ENCODE measurements at regions not wholly inside any gene's neighbourhood (a gene's known extent, or its start where the extent isn't known, plus 50 kb on each side); places are given as distances from the start of the nearest gene placed in this dataset.

- H3K4me1 Mint-ChIP-seq, result no peaks in the 10 kb centered on the region
- no CpG with 5 or more reads among the region's 7 CpGs for WGBS (ENCODE audit: insufficient coverage)
- no peaks in the 10 kb centered on the region for H3K27me3 ChIP-seq (ENCODE audit: control insufficient read depth in 2 of 2, insufficient read depth in 2 of 2, low read length in 2 of 2)
These were observed 117.4 kb downstream of the TTLL2 start for GRCh38 chr6:167442245-167442644.

DNA sequence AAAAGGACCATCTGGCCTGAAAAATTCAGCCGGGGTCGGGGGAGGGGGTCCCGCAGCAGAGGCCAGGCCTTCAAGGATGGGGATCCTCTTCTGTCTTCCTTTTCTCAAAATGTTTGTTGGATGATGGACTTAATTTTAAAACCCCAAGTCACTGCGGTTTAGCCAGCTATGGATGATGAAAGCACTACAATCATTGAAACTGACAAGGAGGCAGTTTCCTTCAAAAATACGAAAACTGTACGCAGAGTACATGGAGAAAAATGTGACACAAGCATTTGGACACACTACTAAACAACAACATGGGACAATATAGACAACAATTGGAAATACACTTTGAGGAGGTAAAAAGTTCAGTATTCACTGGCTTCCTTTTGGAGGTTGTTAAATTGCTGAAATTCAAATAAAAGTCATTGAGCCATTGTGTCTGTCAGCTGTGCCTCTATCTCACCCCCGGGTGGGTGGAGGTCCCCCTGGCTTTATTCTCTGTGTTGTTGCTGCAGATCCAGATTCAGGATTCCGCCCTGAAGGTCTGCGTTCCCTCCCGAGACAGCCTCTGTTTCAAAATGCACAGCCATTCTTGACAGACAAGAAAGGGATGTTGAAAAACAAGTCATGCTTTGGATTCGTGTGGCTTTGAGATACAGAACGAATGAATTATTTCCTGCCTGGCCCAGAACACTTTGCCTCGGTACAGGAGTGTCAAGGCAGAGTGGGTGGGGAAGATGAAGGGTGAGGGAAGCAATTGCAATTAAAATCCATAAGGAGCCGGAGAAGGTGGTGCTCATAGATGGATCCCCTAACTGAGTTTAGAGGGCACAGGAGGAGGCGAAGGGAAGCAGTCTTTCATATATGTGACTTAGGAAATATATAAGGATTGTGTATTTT, 118.2 kb downstream of the TTLL2 start:
- Histone ChIP-seq H3K4me3 (replicated peaks in 1 of 3; ENCODE audit: low read depth in 2 of 3, low read length in 3 of 3) (no peak overlapping the region), H3K4me2 (replicated peaks; ENCODE audit: extremely low read depth, low read length, poor library complexity, severe bottlenecking) (no peak overlapping the region), H3K9me3 (replicated peaks in 1 of 2; ENCODE audit: control insufficient read depth in 1 of 2, insufficient read depth in 1 of 2, low read length in 2 of 2) (no peaks in the 10 kb centered on the region), H3K36me3 (replicated peaks in 1 of 2; ENCODE audit: control insufficient read depth in 1 of 2, insufficient read depth in 2 of 2, low read length in 2 of 2) (no peaks in the 10 kb centered on the region), H3K9ac (ENCODE audit: insufficient read depth, low read length, poor library complexity, severe bottlenecking) (no peak overlapping the region), H3K27me3 (ENCODE audit: control insufficient read depth in 2 of 2, insufficient read depth in 2 of 2, low read length in 2 of 2) (no peaks in the 10 kb centered on the region), H4K20me1 (ENCODE audit: insufficient read depth, low read length) (no peaks in the 10 kb centered on the region), H2AFZ (ENCODE audit: insufficient read depth, low read depth, low read length, poor library complexity, severe bottlenecking) (no peak overlapping the region), H3K27ac (ENCODE audit: low read depth in 1 of 2, low read length in 2 of 2) (no peak overlapping the region), H3K4me1 (ENCODE audit: control insufficient read depth in 1 of 2, insufficient read depth in 2 of 2, low read length in 2 of 2) (no peaks in the 10 kb centered on the region), H3K79me2 (ENCODE audit: insufficient read depth, low read length) (no peaks in the 10 kb centered on the region)
- WGBS (ENCODE audit: insufficient coverage), result 69% methylated on average over 11 of the region's 15 CpGs
- DNase-seq, result no peak
- no peaks in the 10 kb centered on the region for H3K36me3 Mint-ChIP-seq
- H3K27me3 Mint-ChIP-seq (ENCODE audit: low read depth in 3 of 3), result peaks cover 0 to 5% (median 1%) of the 10 kb centered on the region in 3 donors
- no peak overlapping the region for H3K27ac Mint-ChIP-seq
- H3K4me3 Mint-ChIP-seq, result no peak overlapping the region
- no peak for TF ChIP-seq CTCF (IDR thresholded peaks at IDR 0.05)
- intact Hi-C loops (cut with micrococcal nuclease), result no loop called here
- no peaks in the 10 kb centered on the region for H3K4me1 Mint-ChIP-seq
- no peaks in the 10 kb centered on the region for H3K9me3 Mint-ChIP-seq

More at GRCh38 chr6:167442245-167442644, 117.4 kb downstream of the TTLL2 start:
- no peak overlapping the region for H3K4me3 Mint-ChIP-seq
- Histone ChIP-seq H3K27ac (ENCODE audit: low read depth in 1 of 2, low read length in 2 of 2) (no peak overlapping the region), H4K20me1 (ENCODE audit: insufficient read depth, low read length) (no peaks in the 10 kb centered on the region), H3K4me3 (replicated peaks in 1 of 3; ENCODE audit: low read depth in 2 of 3, low read length in 3 of 3) (no peak overlapping the region), H3K79me2 (ENCODE audit: insufficient read depth, low read length) (no peaks in the 10 kb centered on the region), H3K4me2 (replicated peaks; ENCODE audit: extremely low read depth, low read length, poor library complexity, severe bottlenecking) (no peak overlapping the region), H3K9me3 (replicated peaks in 1 of 2; ENCODE audit: control insufficient read depth in 1 of 2, insufficient read depth in 1 of 2, low read length in 2 of 2) (no peaks in the 10 kb centered on the region), H3K9ac (ENCODE audit: insufficient read depth, low read length, poor library complexity, severe bottlenecking) (no peak overlapping the region), H2AFZ (ENCODE audit: insufficient read depth, low read depth, low read length, poor library complexity, severe bottlenecking) (no peak overlapping the region), H3K36me3 (replicated peaks in 1 of 2; ENCODE audit: control insufficient read depth in 1 of 2, insufficient read depth in 2 of 2, low read length in 2 of 2) (no peaks in the 10 kb centered on the region), H3K4me1 (ENCODE audit: control insufficient read depth in 1 of 2, insufficient read depth in 2 of 2, low read length in 2 of 2) (no peaks in the 10 kb centered on the region)
- intact Hi-C loops (cut with micrococcal nuclease), result no loop called here
- DNase-seq, result no peak
- H3K27ac Mint-ChIP-seq, result no peak overlapping the region
- TF ChIP-seq CTCF (IDR thresholded peaks at IDR 0.05), result no peak
- H3K9me3 Mint-ChIP-seq, result peaks cover 0 to 1% (median 0%) of the 10 kb centered on the region in 7 donors
- no peaks in the 10 kb centered on the region for H3K36me3 Mint-ChIP-seq
- H3K27me3 Mint-ChIP-seq (ENCODE audit: low read depth in 3 of 3), result peaks cover 0 to 5% (median 1%) of the 10 kb centered on the region in 3 donors

All from CD14-positive monocyte (primary cell).